Right lobe of liver (tissue), 6 donors: ENCODE measurements at regions not wholly inside any gene's neighbourhood (a gene's known extent, or its start where the extent isn't known, plus 50 kb on each side); places are given as distances from the start of the nearest gene placed in this dataset.

Experiments used
- ATAC-seq, 4 donors: fragments of 200-7000 bp; cut with Tn5 transposase; one replicate each; pipeline ENCODE4 v1.9.1; 2020; ENCODE audit warnings: mild to moderate bottlenecking in 4 of 4, moderate library complexity in 4 of 4
- DNase-seq, 3 donors: peaks; one replicate each; pipeline ENCODE4 v3.0.0-alpha.2; 2020
- H3K27ac ChIP-seq, 3 donors: fragments of 200-600 bp; one replicate each; pipeline ENCODE4 v1.8.0; 2022
- H3K27me3 ChIP-seq, 2 donors: fragments of 200-600 bp; one replicate each; pipeline ENCODE4 v1.8.0; 2022
- H3K36me3 ChIP-seq, 4 donors: fragments of 200-600 bp; sonication (generic) in 1 of 4; one replicate each; pipeline versions ENCODE4 v1.5.1 to v1.8.0; 2017 to 2022; ENCODE audit warnings: control low read depth in 1 of 4
- H3K4me1 ChIP-seq, 4 donors: fragments of 200-600 bp; sonication (generic) in 1 of 4; one replicate each; pipeline versions ENCODE4 v1.5.1 to v1.8.0; 2017 to 2022; ENCODE audit warnings: control low read depth in 1 of 4
- H3K4me3 ChIP-seq, 3 donors: fragments of 200-600 bp; one replicate each; pipeline ENCODE4 v1.8.0; 2022
- H3K9me3 ChIP-seq, 4 donors: fragments of 200-600 bp; sonication (generic) in 1 of 4; one replicate each; pipeline versions ENCODE4 v1.5.1 to v1.8.0; 2017 to 2022; ENCODE audit warnings: control low read depth in 1 of 4
- CTCF ChIP-seq, 4 donors: fragments of 200-600 bp in 3 of 4; fragments of 450-650 bp in 1 of 4; IDR thresholded peaks; one replicate each; pipeline versions ENCODE4 v1.5.1 to v1.8.0; 2016 to 2022; ENCODE audit warnings: antibody characterized with exemption in 4 of 4, mild to moderate bottlenecking in 2 of 4
- POLR2A ChIP-seq: fragments of 450-650 bp; IDR thresholded peaks from one replicate; pipeline ENCODE4 v1.6.1; 2017; ENCODE audit warnings: antibody characterized with exemption, mild to moderate bottlenecking
- WGBS: methylation state at CpG from one replicate; pipeline ENCODE4 v1.1.6; 2018; ENCODE audit warnings: low coverage, low lambda C conversion rate; ENCODE audit not compliant: insufficient coverage; ENCODE audit errors: missing lambda C conversion rate; 5-methylcytosine and 5-hydroxymethylcytosine counted together
- intact Hi-C, 2 donors: fragments of 100-400 bp; cut with DNase I; formaldehyde crosslinking; loops; one replicate each; pipeline versions ENCODE4 v1.11.2 to v1.14.1; 2022
- donor health status: DM: no; HTN: yes; CAD: no.
- donor health status: DM: no; HTN: no; CAD: no.
- donor health status: DM: no; HTN: no; CAD: no.
- donor health status: DM: no; HTN: yes; CAD: no.
- donor health status: DM: no; HTN: yes; CAD: no.

- TF ChIP-seq POLR2A (no peak), CTCF (IDR thresholded peaks at IDR 0.05) (no peak)
- Histone ChIP-seq H3K36me3 (no peaks in the 10 kb centered on the region), H3K4me1 (no peaks in the 10 kb centered on the region), H3K4me3 (no peak overlapping the region), H3K9me3 (no peaks in the 10 kb centered on the region), H3K27ac (no peak overlapping the region), H3K27me3 (no peaks in the 10 kb centered on the region)
- no peak for DNase-seq
- no peak for ATAC-seq
- 79% methylated on average over 2 of the region's 2 CpGs for WGBS
- intact Hi-C loops, result no loop called here
These were observed 320.4 kb downstream of the TLE3 start for GRCh38 chr15:69777356-69777755.

DNA sequence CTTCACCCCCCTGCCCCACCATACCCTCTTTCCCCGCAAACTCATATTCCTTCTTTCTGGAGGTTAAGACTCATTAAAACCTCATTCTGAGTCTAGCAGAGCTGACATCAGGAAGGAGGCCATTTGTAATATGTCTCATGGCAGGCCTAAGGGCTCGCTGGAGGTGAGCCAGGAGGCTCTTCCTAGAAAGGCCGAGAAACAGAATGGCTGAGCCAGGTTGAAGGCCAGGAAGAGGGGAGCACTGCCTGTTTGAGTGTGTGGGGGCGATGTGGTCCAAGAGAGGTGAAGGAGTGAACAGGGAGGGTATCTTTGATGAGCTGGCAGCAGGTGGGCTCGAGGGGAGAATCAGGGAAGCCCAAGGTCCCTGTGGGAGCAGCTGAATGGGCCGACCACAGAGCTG is 317.3 kb downstream of the TLE3 start:
- Histone ChIP-seq H3K27me3 (no peaks in the 10 kb centered on the region), H3K9me3 (no peaks in the 10 kb centered on the region), H3K27ac (no peak overlapping the region), H3K36me3 (no peaks in the 10 kb centered on the region), H3K4me1 (no peaks in the 10 kb centered on the region), H3K4me3 (no peak overlapping the region)
- intact Hi-C loops, result no loop called here
- no peak for DNase-seq
- WGBS, result 58% methylated on average over 5 of the region's 6 CpGs
- ATAC-seq, result peak in 1 of 4 donors; percentile 13
- TF ChIP-seq CTCF (IDR thresholded peaks at IDR 0.05) (no peak), POLR2A (no peak)

DNA sequence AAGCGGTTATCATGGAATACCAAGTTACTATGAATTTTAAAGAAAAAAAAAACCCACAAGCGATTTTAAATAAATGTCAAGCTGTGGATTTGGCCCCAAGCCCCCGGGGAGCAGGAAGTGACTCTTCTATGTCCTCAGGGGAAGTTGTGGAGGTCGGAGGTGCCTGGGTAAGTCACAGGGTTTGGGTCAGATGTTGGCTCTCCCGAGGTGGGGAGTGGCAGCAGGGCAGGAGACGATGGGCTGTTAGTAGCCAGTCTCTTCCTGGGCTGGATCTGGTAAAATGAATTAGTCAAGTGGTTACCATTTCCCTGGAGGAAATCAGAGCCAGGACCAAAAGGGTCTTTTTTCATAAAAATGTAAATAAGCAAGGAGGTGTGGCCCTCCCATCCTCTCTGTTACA is 316.7 kb downstream of the TLE3 start:
- ATAC-seq (peak in 2 of 4 donors; percentile 22 to 44), DNase-seq (no peak)
- no peaks in the 10 kb centered on the region for H3K4me1 ChIP-seq
- intact Hi-C loops, result no loop called here
- H3K9me3 ChIP-seq, result no peaks in the 10 kb centered on the region
- no peak overlapping the region for H3K4me3 ChIP-seq
- H3K36me3 ChIP-seq, result no peaks in the 10 kb centered on the region
- no peaks in the 10 kb centered on the region for H3K27me3 ChIP-seq
- no peak for TF ChIP-seq CTCF (IDR thresholded peaks at IDR 0.05)
- no peak for TF ChIP-seq POLR2A
- no peak overlapping the region for H3K27ac ChIP-seq
- 57% methylated on average over 6 of the region's 6 CpGs for WGBS

GRCh38 chr15:69781411-69782125 is 316.1 kb downstream of the TLE3 start:
- DNase-seq, result no peak
- H3K36me3 ChIP-seq, result no peaks in the 10 kb centered on the region
- no peak overlapping the region for H3K4me3 ChIP-seq
- WGBS, result 67% methylated on average over 6 of the region's 6 CpGs
- no peaks in the 10 kb centered on the region for H3K4me1 ChIP-seq
- TF ChIP-seq POLR2A (no peak), CTCF (IDR thresholded peaks at IDR 0.05) (no peak)
- intact Hi-C loops, result no loop called here
- H3K27ac ChIP-seq, result no peak overlapping the region
- H3K27me3 ChIP-seq, result no peaks in the 10 kb centered on the region
- ATAC-seq, result no peak
- H3K9me3 ChIP-seq, result no peaks in the 10 kb centered on the region
